Suprapubic skin (tissue), 4 donors: ENCODE measurements at regions not wholly inside any gene's neighbourhood (a gene's known extent, or its start where the extent isn't known, plus 50 kb on each side); places are given as distances from the start of the nearest gene placed in this dataset.

Source experiments
- CTCF ChIP-seq, 2 donors: fragments of 200-600 bp in 1 of 2; fragments of 450-650 bp in 1 of 2; sonication (generic) in 1 of 2; IDR thresholded peaks; one replicate each; pipeline ENCODE4 v1.5.1; 2016 to 2019; ENCODE audit warnings: antibody characterized with exemption in 2 of 2, mild to moderate bottlenecking in 1 of 2, moderate library complexity in 1 of 2
- EP300 ChIP-seq: sonication (generic); formaldehyde crosslinking; IDR thresholded peaks from one replicate; pipeline ENCODE4 v1.6.1; 2017; ENCODE audit warnings: antibody characterized with exemption
- POLR2A ChIP-seq, 2 donors: fragments of 450-650 bp; IDR thresholded peaks; one replicate each; pipeline ENCODE4 v1.6.1; 2017; ENCODE audit warnings: antibody characterized with exemption in 2 of 2, mild to moderate bottlenecking in 2 of 2, moderate library complexity in 2 of 2
- POLR2AphosphoS5 ChIP-seq, 3 donors: sonication (generic); formaldehyde crosslinking; IDR thresholded peaks; one replicate each; pipeline ENCODE4 v1.6.1; 2017; ENCODE audit warnings: antibody characterized with exemption in 3 of 3

- TF ChIP-seq CTCF (IDR thresholded peaks at IDR 0.05) (no peak), POLR2A (IDR thresholded peaks at IDR 0.05) (no peak), POLR2AphosphoS5 (IDR thresholded peaks at IDR 0.05) (no peak), EP300 (no peak)
These were observed 834.9 kb downstream of the LRFN5 start for GRCh38 chr14:42441615-42442014.
